ENCODE measurements at regions not wholly inside any gene's neighbourhood (a gene's known extent, or its start where the extent isn't known, plus 50 kb on each side); places are given as distances from the start of the nearest gene placed in this dataset.

GRCh38 chr3:135706758-135707375 lies 258.7 kb upstream of the PPP2R3A start:
- DNase-seq (ENCODE audit: low read depth in 1 of 2, low spot score in 1 of 2), result no peak
- H3K9me3 ChIP-seq (ENCODE audit: low read depth), result no peaks in the 10 kb centered on the region

GRCh38 chr3:135719449-135719848 lies 246.1 kb upstream of the PPP2R3A start:
- Histone ChIP-seq H3K27me3 (no peaks in the 10 kb centered on the region), H3K9me3 (ENCODE audit: low read depth) (no peaks in the 10 kb centered on the region), H3K36me3 (no peaks in the 10 kb centered on the region), H3K4me3 (no peak overlapping the region), H3K27ac (no peak overlapping the region), H3K4me1 (ENCODE audit: low read depth) (no peaks in the 10 kb centered on the region)
- no peak for TF ChIP-seq CTCF (IDR thresholded peaks at IDR 0.05; ENCODE audit: low read depth, low read length)
- no peak for DNase-seq (ENCODE audit: low read depth in 1 of 2, low spot score in 1 of 2)

More at GRCh38 chr3:135706758-135707375, 258.7 kb upstream of the PPP2R3A start:
- no peak for TF ChIP-seq CTCF (IDR thresholded peaks at IDR 0.05; ENCODE audit: low read depth, low read length)
- Histone ChIP-seq H3K27ac (no peak overlapping the region), H3K36me3 (no peaks in the 10 kb centered on the region), H3K4me3 (no peak overlapping the region), H3K4me1 (ENCODE audit: low read depth) (no peaks in the 10 kb centered on the region), H3K27me3 (no peaks in the 10 kb centered on the region)

- no peak for DNase-seq (ENCODE audit: low read depth in 1 of 2, low spot score in 1 of 2)
- no peaks in the 10 kb centered on the region for H3K27me3 ChIP-seq
- H3K36me3 ChIP-seq, result no peaks in the 10 kb centered on the region
- TF ChIP-seq CTCF (IDR thresholded peaks at IDR 0.05; ENCODE audit: low read depth, low read length), result no peak
- no peaks in the 10 kb centered on the region for H3K9me3 ChIP-seq (ENCODE audit: low read depth)
- H3K27ac ChIP-seq, result no peak overlapping the region
- H3K4me1 ChIP-seq (ENCODE audit: low read depth), result no peaks in the 10 kb centered on the region
- no peak overlapping the region for H3K4me3 ChIP-seq
Observed at GRCh38 chr3:135728007-135728721, 237.4 kb upstream of the PPP2R3A start.

- no peak for TF ChIP-seq CTCF (IDR thresholded peaks at IDR 0.05; ENCODE audit: low read depth, low read length)
- Histone ChIP-seq H3K36me3 (no peaks in the 10 kb centered on the region), H3K9me3 (ENCODE audit: low read depth) (no peaks in the 10 kb centered on the region), H3K27ac (no peak overlapping the region), H3K4me3 (no peak overlapping the region), H3K27me3 (no peaks in the 10 kb centered on the region), H3K4me1 (ENCODE audit: low read depth) (no peaks in the 10 kb centered on the region)
- DNase-seq (ENCODE audit: low read depth in 1 of 2, low spot score in 1 of 2), result no peak
Observed at GRCh38 chr3:135731546-135731945, 234.0 kb upstream of the PPP2R3A start.

GRCh38 chr3:135736740-135737139 lies 228.8 kb upstream of the PPP2R3A start:
- no peaks in the 10 kb centered on the region for H3K36me3 ChIP-seq
- H3K27me3 ChIP-seq, result no peaks in the 10 kb centered on the region
- no peak for TF ChIP-seq CTCF (IDR thresholded peaks at IDR 0.05; ENCODE audit: low read depth, low read length)
- H3K4me1 ChIP-seq (ENCODE audit: low read depth), result no peaks in the 10 kb centered on the region
- DNase-seq (ENCODE audit: low read depth in 1 of 2, low spot score in 1 of 2), result peak in 1 of 2 donors; percentile 20
- H3K9me3 ChIP-seq (ENCODE audit: low read depth), result no peaks in the 10 kb centered on the region
- no peak overlapping the region for H3K27ac ChIP-seq
- no peak overlapping the region for H3K4me3 ChIP-seq
